ENCODE measurements at regions not wholly inside any gene's neighbourhood (a gene's known extent, or its start where the extent isn't known, plus 50 kb on each side); places are given as distances from the start of the nearest gene placed in this dataset.

GRCh38 chr18:72207280-72207679 lies 336.9 kb downstream of the CBLN2 start:
- DNase-seq (ENCODE audit: low read depth) (no peak), FAIRE-seq (no peak)
- H3K4me3 ChIP-seq (ENCODE audit: low read depth, low read length), result no peak overlapping the region
- no peak for TF ChIP-seq CTCF (IDR thresholded peaks at IDR 0.05; ENCODE audit: insufficient read depth, low read length, severe bottlenecking)
- H3K27me3 ChIP-seq (ENCODE audit: control insufficient read depth, insufficient read depth, low read length), result no peaks in the 10 kb centered on the region
- H3K36me3 ChIP-seq (ENCODE audit: control insufficient read depth, insufficient read depth, low read length), result no peaks in the 10 kb centered on the region

GRCh38 chr18:72206814-72207213 lies 337.3 kb downstream of the CBLN2 start:
- H3K4me3 ChIP-seq (ENCODE audit: low read depth, low read length), result no peak overlapping the region
- H3K27me3 ChIP-seq (ENCODE audit: control insufficient read depth, insufficient read depth, low read length), result no peaks in the 10 kb centered on the region
- TF ChIP-seq CTCF (IDR thresholded peaks at IDR 0.05; ENCODE audit: insufficient read depth, low read length, severe bottlenecking), result no peak
- FAIRE-seq (no peak), DNase-seq (ENCODE audit: low read depth) (no peak)
- no peaks in the 10 kb centered on the region for H3K36me3 ChIP-seq (ENCODE audit: control insufficient read depth, insufficient read depth, low read length)

GRCh38 chr18:72201032-72201431 lies 343.1 kb downstream of the CBLN2 start:
- H3K27me3 ChIP-seq (ENCODE audit: control insufficient read depth, insufficient read depth, low read length), result no peaks in the 10 kb centered on the region
- no peak for DNase-seq (ENCODE audit: low read depth)
- FAIRE-seq, result no peak
- H3K4me3 ChIP-seq (ENCODE audit: low read depth, low read length), result no peak overlapping the region
- H3K36me3 ChIP-seq (ENCODE audit: control insufficient read depth, insufficient read depth, low read length), result no peaks in the 10 kb centered on the region
- no peak for TF ChIP-seq CTCF (IDR thresholded peaks at IDR 0.05; ENCODE audit: insufficient read depth, low read length, severe bottlenecking)

GRCh38 chr18:72197591-72197990 lies 346.6 kb downstream of the CBLN2 start:
- no peaks in the 10 kb centered on the region for H3K27me3 ChIP-seq (ENCODE audit: control insufficient read depth, insufficient read depth, low read length)
- no peaks in the 10 kb centered on the region for H3K36me3 ChIP-seq (ENCODE audit: control insufficient read depth, insufficient read depth, low read length)
- no peak for DNase-seq (ENCODE audit: low read depth)
- TF ChIP-seq CTCF (IDR thresholded peaks at IDR 0.05; ENCODE audit: insufficient read depth, low read length, severe bottlenecking), result no peak
- FAIRE-seq, result no peak
- no peak overlapping the region for H3K4me3 ChIP-seq (ENCODE audit: low read depth, low read length)

- DNase-seq (ENCODE audit: low read depth) (no peak), FAIRE-seq (no peak)
- H3K36me3 ChIP-seq (ENCODE audit: control insufficient read depth, insufficient read depth, low read length), result no peaks in the 10 kb centered on the region
- H3K4me3 ChIP-seq (ENCODE audit: low read depth, low read length), result no peak overlapping the region
- H3K27me3 ChIP-seq (ENCODE audit: control insufficient read depth, insufficient read depth, low read length), result no peaks in the 10 kb centered on the region
- no peak for TF ChIP-seq CTCF (IDR thresholded peaks at IDR 0.05; ENCODE audit: insufficient read depth, low read length, severe bottlenecking)
Observed at GRCh38 chr18:72194072-72194471, 350.1 kb downstream of the CBLN2 start.

GRCh38 chr18:72187956-72188355 lies 356.2 kb downstream of the CBLN2 start:
- DNase-seq (ENCODE audit: low read depth) (peak; percentile 14), FAIRE-seq (no peak)
- TF ChIP-seq CTCF (IDR thresholded peaks at IDR 0.05; ENCODE audit: insufficient read depth, low read length, severe bottlenecking), result no peak
- Histone ChIP-seq H3K36me3 (ENCODE audit: control insufficient read depth, insufficient read depth, low read length) (no peaks in the 10 kb centered on the region), H3K4me3 (ENCODE audit: low read depth, low read length) (no peak overlapping the region), H3K27me3 (ENCODE audit: control insufficient read depth, insufficient read depth, low read length) (no peaks in the 10 kb centered on the region)
